H9 (cell line): ENCODE measurements at regions not wholly inside any gene's neighbourhood (a gene's known extent, or its start where the extent isn't known, plus 50 kb on each side); places are given as distances from the start of the nearest gene placed in this dataset.

ENCODE experiments used
- DNase-seq: peaks from one replicate; pipeline ENCODE4 v3.0.0-alpha.2; 2017
- H2AFZ ChIP-seq: one replicate; pipeline ENCODE4 v1.6.1; 2013; ENCODE audit warnings: mild to moderate bottlenecking, low read length, control low read depth, moderate library complexity
- H2AK5ac ChIP-seq: 2 replicates; pipeline ENCODE4 v1.6.1; 2013; ENCODE audit warnings: low read length, control low read depth, mixed read lengths; ENCODE audit not compliant: insufficient read length
- H2BK120ac ChIP-seq: one replicate; pipeline ENCODE4 v1.6.1; 2013; ENCODE audit warnings: low read depth, mild to moderate bottlenecking, low read length, control low read depth, inconsistent platforms; ENCODE audit not compliant: poor library complexity, severe bottlenecking
- H2BK12ac ChIP-seq: 2 replicates; pipeline ENCODE4 v1.6.1; 2013; ENCODE audit warnings: low read length, control low read depth, mixed read lengths, low read depth; ENCODE audit not compliant: insufficient read length
- H2BK15ac ChIP-seq: 2 replicates; pipeline ENCODE4 v1.6.1; 2013; ENCODE audit warnings: low read depth, low read length, control low read depth
- H2BK20ac ChIP-seq: one replicate; pipeline ENCODE4 v1.6.1; 2013; ENCODE audit warnings: low read depth, mild to moderate bottlenecking, low read length, control low read depth, inconsistent platforms; ENCODE audit not compliant: poor library complexity, severe bottlenecking
- H2BK5ac ChIP-seq: 2 replicates; pipeline ENCODE4 v1.6.1; 2013; ENCODE audit warnings: low read length, control low read depth, mixed read lengths; ENCODE audit not compliant: insufficient read length
- H3K14ac ChIP-seq: 2 replicates; pipeline ENCODE4 v1.6.1; 2013; ENCODE audit warnings: low read length, control low read depth; ENCODE audit not compliant: insufficient read depth
- H3K18ac ChIP-seq: 2 replicates; pipeline ENCODE4 v1.6.1; 2013; ENCODE audit warnings: low read depth, mild to moderate bottlenecking, mixed read lengths, low read length, control low read depth; ENCODE audit not compliant: insufficient read length
- H3K23ac ChIP-seq: 2 replicates; pipeline ENCODE4 v1.6.1; 2013; ENCODE audit warnings: low read length, control low read depth, mixed read lengths, low read depth; ENCODE audit not compliant: insufficient read length
- H3K23me2 ChIP-seq: 2 replicates; pipeline ENCODE4 v1.6.1; 2013; ENCODE audit warnings: low read depth, mild to moderate bottlenecking, mixed read lengths, low read length, control low read depth; ENCODE audit not compliant: insufficient read length, poor library complexity, severe bottlenecking
- H3K27ac ChIP-seq: 2 replicates; pipeline ENCODE4 v1.5.1; 2013; ENCODE audit warnings: low read length, control low read depth, mixed read lengths, low read depth; ENCODE audit not compliant: insufficient read length
- H3K27me3 ChIP-seq: 2 replicates; pipeline ENCODE4 v1.6.1; 2013; ENCODE audit warnings: low read length, control low read depth, inconsistent platforms; ENCODE audit not compliant: insufficient read depth
- H3K4ac ChIP-seq: 2 replicates; pipeline ENCODE4 v1.6.1; 2013; ENCODE audit warnings: low read depth, mild to moderate bottlenecking, control low read depth, inconsistent platforms, low read length, moderate library complexity
- H3K4me1 ChIP-seq: 2 replicates; pipeline ENCODE4 v1.6.1; 2013; ENCODE audit warnings: low read length, control low read depth, inconsistent platforms; ENCODE audit not compliant: insufficient read depth
- H3K4me2 ChIP-seq: 2 replicates; pipeline ENCODE4 v1.6.1; 2013; ENCODE audit warnings: low read length, control low read depth, mixed read lengths; ENCODE audit not compliant: insufficient read length, insufficient read depth
- H3K56ac ChIP-seq: 2 replicates; pipeline ENCODE4 v1.6.1; 2013; ENCODE audit warnings: low read depth, mild to moderate bottlenecking, mixed read lengths, low read length, control low read depth; ENCODE audit not compliant: insufficient read length
- H3K79me1 ChIP-seq: 2 replicates; pipeline ENCODE4 v1.6.1; 2013; ENCODE audit warnings: low read depth, mild to moderate bottlenecking, moderate library complexity, low read length, control low read depth, inconsistent platforms; ENCODE audit not compliant: insufficient read depth, poor library complexity, severe bottlenecking
- H3K79me2 ChIP-seq: 2 replicates; pipeline ENCODE4 v1.6.1; 2013; ENCODE audit warnings: low read length, control low read depth, inconsistent platforms; ENCODE audit not compliant: insufficient read depth
- H3K9ac ChIP-seq: 2 replicates; pipeline ENCODE4 v1.6.1; 2013; ENCODE audit warnings: low read length, control low read depth, mixed read lengths; ENCODE audit not compliant: insufficient read length; ENCODE audit errors: extremely low read depth
- H3K9me3 ChIP-seq: one replicate; pipeline ENCODE4 v1.6.1; 2013; ENCODE audit warnings: low read depth, low read length, inconsistent platforms; ENCODE audit not compliant: control insufficient read depth
- H3T11ph ChIP-seq: one replicate; pipeline ENCODE4 v1.6.1; 2013; ENCODE audit warnings: mild to moderate bottlenecking, low read length, control low read depth, inconsistent platforms
- H4K20me1 ChIP-seq: one replicate; pipeline ENCODE4 v1.6.1; 2013; ENCODE audit not compliant: control insufficient read depth, insufficient read length, insufficient read depth
- H4K5ac ChIP-seq: 2 replicates; pipeline ENCODE4 v1.6.1; 2013; ENCODE audit warnings: low read depth, mild to moderate bottlenecking, mixed read lengths, low read length, control low read depth; ENCODE audit not compliant: insufficient read length
- H4K8ac ChIP-seq: replicated peaks from 2 replicates; pipeline ENCODE4 v1.6.1; 2013; ENCODE audit warnings: low read length, control low read depth, mixed read lengths, low read depth; ENCODE audit not compliant: insufficient read length
- H4K91ac ChIP-seq: 2 replicates; pipeline ENCODE4 v1.6.1; 2013; ENCODE audit warnings: low read depth, mild to moderate bottlenecking, moderate library complexity, mixed read lengths, low read length, control low read depth; ENCODE audit not compliant: insufficient read length
- H3K27ac Mint-ChIP-seq, 3 experiments: 2 replicates in 2 of 3; 3 replicates in 1 of 3; pipeline ENCODE4 v1.8.0; 2020 to 2021; ENCODE audit warnings: mixed read lengths in 3 of 3, mild to moderate bottlenecking in 1 of 3, moderate library complexity in 1 of 3
- H3K27me3 Mint-ChIP-seq: 2 replicates; pipeline ENCODE4 v1.8.0; 2021; ENCODE audit warnings: low read depth, mild to moderate bottlenecking, moderate library complexity, mixed read lengths
- H3K36me3 Mint-ChIP-seq, 3 experiments: 2 replicates in 2 of 3; 3 replicates in 1 of 3; pipeline ENCODE4 v1.8.0; 2020 to 2021; ENCODE audit warnings: low read depth in 3 of 3, mixed read lengths in 3 of 3; ENCODE audit not compliant: insufficient read depth in 1 of 3
- H3K4me1 Mint-ChIP-seq, 2 experiments: 2 replicates each; pipeline ENCODE4 v1.8.0; 2020; ENCODE audit warnings: mixed read lengths in 2 of 2
- H3K4me3 Mint-ChIP-seq, 2 experiments: 2 replicates in 1 of 2; 3 replicates in 1 of 2; pipeline ENCODE4 v1.8.0; 2020 to 2021; ENCODE audit warnings: mild to moderate bottlenecking in 2 of 2, mixed read lengths in 2 of 2, moderate library complexity in 1 of 2
- H3K9me3 Mint-ChIP-seq, 2 experiments: 2 replicates in 1 of 2; 3 replicates in 1 of 2; pipeline ENCODE4 v1.8.0; 2020; ENCODE audit warnings: mild to moderate bottlenecking in 2 of 2, mixed read lengths in 2 of 2, moderate library complexity in 1 of 2
- CTCF ChIP-seq: fragments of 200-600 bp; sonication (generic); conservative IDR thresholded peaks from 3 replicates; pipeline ENCODE4 v1.8.0; 2021; ENCODE audit warnings: antibody characterized with exemption, mild to moderate bottlenecking
- WGBS: extraction: QIAGEN DNeasy Blood & Tissue Kit; methylation state at CpG from one replicate; pipeline ENCODE4 v1.1.7; 2013; ENCODE audit warnings: missing lambda C conversion rate, low lambda C conversion rate, mixed read lengths; ENCODE audit not compliant: insufficient read length; ENCODE audit errors: extremely low coverage; 5-methylcytosine and 5-hydroxymethylcytosine counted together

GRCh38 chr2:118222672-118223421 is 134.6 kb downstream of the INSIG2 start:
- Histone ChIP-seq H3K23me2 (peaks cover 17% of the 10 kb centered on the region), H3K4me1 (peaks cover 4% of the 10 kb centered on the region; the same call in 1 of the 2 replicates), H3K27me3 (no peaks in the 10 kb centered on the region), H4K5ac (no peak overlapping the region), H3K79me1 (no peaks in the 10 kb centered on the region), H3K79me2 (no peaks in the 10 kb centered on the region), H2BK5ac (no peak overlapping the region), H2BK20ac (no peak overlapping the region), H3K4me2 (peak overlapping the region; percentile 94), H2BK12ac (no peak overlapping the region), H2BK120ac (no peak overlapping the region), H3K14ac (no peak overlapping the region), H4K91ac (no peak overlapping the region), H3K4ac (no peak overlapping the region), H3K27ac (no peak overlapping the region), H3K56ac (no peak overlapping the region), H3K18ac (no peak overlapping the region), H4K20me1 (no peaks in the 10 kb centered on the region), H3T11ph (no peak overlapping the region), H4K8ac (no peak overlapping the region), H2AFZ (no peak overlapping the region), H3K23ac (no peak overlapping the region), H2AK5ac (no peak overlapping the region), H3K9me3 (no peaks in the 10 kb centered on the region), H3K9ac (no peak overlapping the region), H2BK15ac (no peak overlapping the region)
- Mint-ChIP-seq H3K4me1 (peaks cover 30 to 35% of the 10 kb centered on the region in 2 experiments), H3K36me3 (no peaks in the 10 kb centered on the region), H3K27me3 (peaks cover 26% of the 10 kb centered on the region), H3K27ac (peak overlapping the region in 1 of 3 experiments; percentile 82; a peak in 2 of 7 replicates), H3K4me3 (peak overlapping the region; percentile 76 to 84), H3K9me3 (no peaks in the 10 kb centered on the region; a peak in 1 of 5 replicates)
- TF ChIP-seq CTCF = no peak
- WGBS = no CpG with 5 or more reads among the region's 8 CpGs
- DNase-seq = no peak
